GM12865 (cell line): ENCODE measurements at regions not wholly inside any gene's neighbourhood (a gene's known extent, or its start where the extent isn't known, plus 50 kb on each side); places are given as distances from the start of the nearest gene placed in this dataset.

Experiments
- DNase-seq: peaks from one replicate; pipeline ENCODE4 v3.0.0; 2010; ENCODE audit warnings: low read depth
- H3K4me3 ChIP-seq: 2 replicates; pipeline ENCODE4 v1.5.1; 2011; ENCODE audit warnings: mild to moderate bottlenecking, low read depth, low read length, control low read depth
- TF ChIP-seq, protein P1 (sequence below): IDR thresholded peaks from 2 replicates; pipeline ENCODE4 v1.5.1; 2011; ENCODE audit warnings: low read length, control low read depth, low read depth, inconsistent platforms; ENCODE audit not compliant: insufficient read depth; ENCODE audit errors: missing control alignments

DNA sequence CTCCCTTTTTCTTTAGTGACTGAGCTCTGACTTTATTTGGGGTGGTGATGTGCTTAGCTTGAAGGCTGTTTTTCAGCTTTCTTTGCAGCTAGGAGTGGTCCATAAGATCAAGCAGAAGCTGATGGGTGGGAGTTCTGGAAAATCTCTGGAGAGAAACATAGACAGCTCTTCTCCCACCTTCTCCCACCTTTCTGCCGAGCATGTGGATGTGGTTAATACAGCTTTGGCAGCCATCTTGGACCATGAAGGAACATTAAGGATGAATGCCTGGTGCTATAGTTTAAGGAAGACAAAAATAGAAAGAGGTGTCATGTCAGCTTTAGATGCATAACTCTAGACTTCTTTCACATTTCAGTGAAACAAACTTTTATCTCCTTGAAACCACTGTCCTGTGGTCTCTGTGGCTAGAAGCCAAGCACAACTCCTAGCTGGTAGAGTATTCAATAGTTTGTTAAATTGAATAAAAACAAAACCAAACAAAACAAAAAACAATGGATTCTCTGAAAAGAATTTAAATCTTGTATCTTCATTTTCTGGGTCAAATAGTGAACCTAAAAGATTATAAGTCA is 203.6 kb upstream of the SESN3 start:
- H3K4me3 ChIP-seq, result no peak overlapping the region
- TF ChIP-seq, protein P1, sequence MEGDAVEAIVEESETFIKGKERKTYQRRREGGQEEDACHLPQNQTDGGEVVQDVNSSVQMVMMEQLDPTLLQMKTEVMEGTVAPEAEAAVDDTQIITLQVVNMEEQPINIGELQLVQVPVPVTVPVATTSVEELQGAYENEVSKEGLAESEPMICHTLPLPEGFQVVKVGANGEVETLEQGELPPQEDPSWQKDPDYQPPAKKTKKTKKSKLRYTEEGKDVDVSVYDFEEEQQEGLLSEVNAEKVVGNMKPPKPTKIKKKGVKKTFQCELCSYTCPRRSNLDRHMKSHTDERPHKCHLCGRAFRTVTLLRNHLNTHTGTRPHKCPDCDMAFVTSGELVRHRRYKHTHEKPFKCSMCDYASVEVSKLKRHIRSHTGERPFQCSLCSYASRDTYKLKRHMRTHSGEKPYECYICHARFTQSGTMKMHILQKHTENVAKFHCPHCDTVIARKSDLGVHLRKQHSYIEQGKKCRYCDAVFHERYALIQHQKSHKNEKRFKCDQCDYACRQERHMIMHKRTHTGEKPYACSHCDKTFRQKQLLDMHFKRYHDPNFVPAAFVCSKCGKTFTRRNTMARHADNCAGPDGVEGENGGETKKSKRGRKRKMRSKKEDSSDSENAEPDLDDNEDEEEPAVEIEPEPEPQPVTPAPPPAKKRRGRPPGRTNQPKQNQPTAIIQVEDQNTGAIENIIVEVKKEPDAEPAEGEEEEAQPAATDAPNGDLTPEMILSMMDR, result no peak
- DNase-seq, result no peak

DNA sequence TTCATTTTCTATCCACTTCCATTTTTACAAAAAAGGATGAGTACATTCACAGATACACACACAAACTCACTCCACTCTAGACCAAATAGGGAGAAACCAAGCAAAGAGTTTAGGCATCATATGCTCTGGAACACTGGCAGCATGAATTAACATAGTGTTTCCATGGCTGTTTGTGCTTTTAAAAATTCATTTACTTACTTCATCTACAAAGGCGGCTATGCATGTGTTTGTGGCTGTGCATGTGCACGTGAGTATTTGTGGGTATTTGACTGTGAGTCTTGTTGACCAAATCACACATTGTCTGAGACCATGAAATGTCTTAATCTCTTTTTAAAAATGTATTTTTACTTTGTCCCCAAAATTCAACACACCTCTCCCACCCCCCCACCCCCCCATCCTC is 203.0 kb upstream of the SESN3 start:
- H3K4me3 ChIP-seq, result no peak overlapping the region
- no peak for DNase-seq
- TF ChIP-seq, protein P1, result no peak

DNA sequence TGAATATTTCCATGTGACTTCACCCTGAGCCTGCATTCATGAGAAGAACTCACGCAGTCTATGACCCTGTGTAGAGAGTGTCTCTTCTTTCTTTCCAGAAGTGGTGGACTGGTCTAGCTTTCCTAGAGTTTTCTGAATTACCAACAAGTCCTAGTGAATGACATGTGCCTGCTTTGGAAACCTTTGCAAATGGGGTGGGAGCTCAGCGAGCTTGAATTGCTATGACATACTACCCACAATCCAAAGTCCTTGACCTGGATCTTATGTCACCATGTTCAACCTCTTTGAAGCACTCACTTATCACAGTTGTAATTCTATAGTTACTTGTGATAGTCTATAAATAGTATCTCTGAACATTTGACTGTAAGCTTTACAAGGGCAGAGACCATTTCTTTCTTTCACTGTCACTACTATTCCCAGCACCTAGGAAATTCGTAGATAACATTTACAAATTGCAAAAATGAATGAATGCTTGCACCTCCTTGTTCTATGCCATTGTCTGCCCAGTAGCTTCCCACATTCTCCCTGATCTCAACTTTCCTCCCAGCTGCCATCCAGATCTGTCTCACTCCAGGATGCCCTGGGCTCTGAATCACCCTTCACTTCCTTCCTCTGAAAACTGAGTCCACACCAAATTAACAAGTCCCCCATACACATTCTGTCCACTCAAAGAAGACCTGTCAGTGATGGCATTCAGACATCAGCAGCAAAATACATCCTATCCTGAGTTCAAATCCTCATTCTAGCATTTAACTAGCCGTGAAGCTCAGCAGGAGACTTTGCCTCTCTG is 201.9 kb upstream of the SESN3 start:
- TF ChIP-seq, protein P1, result no peak
- no peak for DNase-seq
- no peak overlapping the region for H3K4me3 ChIP-seq

DNA sequence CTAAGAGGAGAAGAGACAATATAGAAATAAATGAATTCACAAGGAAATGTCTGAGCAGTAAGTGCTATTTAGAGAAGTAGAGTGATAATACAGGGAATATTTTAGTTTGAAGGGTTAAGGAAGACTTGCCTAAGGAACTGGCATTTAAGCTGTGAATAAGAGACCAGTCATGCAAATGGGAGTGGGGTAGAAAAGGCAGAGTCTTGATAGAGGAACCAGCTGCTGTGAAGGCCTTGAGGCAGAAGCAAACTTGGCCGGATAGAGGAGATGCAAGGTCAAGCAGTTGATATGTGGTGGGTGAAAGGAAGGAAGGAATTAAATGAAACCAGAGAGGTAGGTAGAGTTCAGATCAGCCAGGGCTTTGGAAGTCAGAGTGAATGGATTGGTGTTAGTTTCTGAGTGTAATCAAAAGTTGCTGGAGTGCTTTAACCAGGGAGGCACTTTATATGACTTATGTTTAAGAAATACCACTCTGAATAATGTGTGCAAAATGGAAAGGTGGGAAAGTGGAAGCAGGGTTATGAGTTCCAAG is 198.4 kb upstream of the SESN3 start:
- TF ChIP-seq, protein P1, result no peak
- no peak overlapping the region for H3K4me3 ChIP-seq
- no peak for DNase-seq

DNA sequence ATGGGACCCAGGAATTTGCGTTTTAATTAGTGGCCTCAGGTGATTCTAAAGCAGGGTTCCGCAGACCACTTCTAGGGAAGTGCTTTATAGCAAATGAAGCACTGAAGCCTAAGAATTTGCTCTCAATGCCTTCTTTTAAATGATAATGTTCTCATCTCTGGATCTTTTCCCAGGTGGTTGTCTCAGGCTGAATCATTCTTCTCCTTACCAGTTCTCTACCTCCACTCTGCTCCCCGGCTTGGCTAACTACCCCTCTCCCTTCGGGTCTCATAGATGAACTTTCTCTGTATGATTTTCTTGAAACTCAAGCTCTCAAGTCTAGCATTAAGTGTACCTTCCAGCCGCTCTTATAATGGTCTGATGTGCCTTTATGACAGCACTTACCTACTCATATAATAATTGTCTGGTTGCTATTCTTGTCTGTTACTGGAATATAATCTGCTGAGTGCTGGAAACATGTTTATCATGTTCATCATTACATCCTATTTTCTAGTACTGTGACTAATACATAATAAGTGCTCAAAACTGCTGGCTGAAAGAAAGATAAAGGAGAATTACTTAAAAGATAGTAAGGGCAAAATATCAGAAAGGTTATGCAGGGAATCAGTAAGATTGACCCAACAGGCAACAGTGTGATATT is 195.9 kb upstream of the SESN3 start:
- DNase-seq, result no peak
- no peak overlapping the region for H3K4me3 ChIP-seq
- TF ChIP-seq, protein P1, result no peak

DNA sequence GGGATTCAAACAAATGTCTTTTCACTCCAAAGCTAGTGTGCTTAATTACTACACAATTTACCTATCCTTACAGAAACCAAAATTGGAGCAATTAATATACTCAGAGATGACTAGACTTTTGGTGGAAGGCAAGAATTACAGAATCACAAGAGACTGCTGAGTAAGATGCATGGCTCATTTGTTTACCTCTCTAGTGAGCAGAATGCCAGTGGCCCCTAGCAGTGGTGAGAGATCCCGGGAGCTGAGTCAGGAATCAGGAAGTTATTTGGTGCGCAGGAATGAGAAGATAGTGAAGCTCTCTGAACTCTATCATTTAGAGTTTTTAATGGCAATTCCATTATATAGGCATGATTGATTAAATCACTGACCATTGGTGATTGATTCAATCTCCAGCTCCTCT is 188.9 kb upstream of the SESN3 start:
- TF ChIP-seq, protein P1, result no peak
- no peak overlapping the region for H3K4me3 ChIP-seq
- no peak for DNase-seq
